DMS 273 (cell line): ENCODE measurements at regions not wholly inside any gene's neighbourhood (a gene's known extent, or its start where the extent isn't known, plus 50 kb on each side); places are given as distances from the start of the nearest gene placed in this dataset.
A peak's percentile ranks its signal among the peaks of the same experiment; 100 is the strongest.

ENCODE experiments used
- DNase-seq: peaks from one replicate; lab custom pipeline; 2025; ENCODE audit not compliant: unreplicated experiment; lab: John Stamatoyannopoulos, UW

- no peak for DNase-seq
Measured at GRCh38 chr5:171676286-171676944, 109.2 kb upstream of the SMIM23 start.

- DNase-seq = no peak
Measured at GRCh38 chr5:171678646-171679045, 107.0 kb upstream of the SMIM23 start.

- peak; percentile 7 for DNase-seq
Measured at GRCh38 chr5:171680485-171680884, 105.1 kb upstream of the SMIM23 start.

DNA sequence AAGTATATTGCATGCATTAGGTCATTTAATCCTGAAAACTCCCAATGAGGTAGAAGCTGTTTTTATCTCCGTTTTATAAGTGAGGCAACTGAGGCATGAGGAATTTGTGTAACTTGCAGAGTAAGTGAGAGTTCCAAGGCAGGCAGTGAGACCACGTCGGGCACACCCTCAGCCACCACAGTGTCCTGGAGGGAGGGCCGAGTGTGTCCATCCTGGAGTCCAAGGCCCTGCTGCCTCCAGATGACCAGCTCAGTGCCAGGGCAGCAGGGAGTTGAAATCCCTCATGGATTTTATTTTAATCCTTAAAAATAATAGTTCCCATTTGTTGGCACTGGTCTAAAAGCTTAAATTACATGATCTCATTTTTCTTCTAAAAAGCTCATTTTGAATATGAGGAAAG lies 104.6 kb upstream of the SMIM23 start:
- no peak for DNase-seq

- no peak for DNase-seq
Measured at GRCh38 chr5:171681677-171682076, 103.9 kb upstream of the SMIM23 start.

DNA sequence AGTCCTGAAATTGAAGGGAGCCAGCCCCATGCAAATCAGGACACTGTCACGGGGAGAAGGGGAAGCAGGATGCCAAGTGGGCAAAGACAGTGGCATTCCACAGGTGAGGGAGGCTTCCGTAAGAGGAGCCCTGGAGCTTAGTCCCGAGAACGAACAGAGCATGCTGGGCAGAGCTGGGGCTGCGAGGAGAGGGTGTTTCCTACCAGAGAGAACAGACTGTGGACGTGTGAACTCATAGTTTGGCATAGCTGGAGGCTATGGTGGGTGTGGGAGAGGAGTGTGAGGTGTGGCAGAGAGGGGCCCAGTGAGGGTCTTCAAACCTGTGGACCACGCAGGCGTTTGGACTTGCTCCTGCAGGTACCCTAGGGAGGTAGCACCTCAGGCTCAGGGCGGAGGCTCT lies 102.8 kb upstream of the SMIM23 start:
- DNase-seq = no peak

DNA sequence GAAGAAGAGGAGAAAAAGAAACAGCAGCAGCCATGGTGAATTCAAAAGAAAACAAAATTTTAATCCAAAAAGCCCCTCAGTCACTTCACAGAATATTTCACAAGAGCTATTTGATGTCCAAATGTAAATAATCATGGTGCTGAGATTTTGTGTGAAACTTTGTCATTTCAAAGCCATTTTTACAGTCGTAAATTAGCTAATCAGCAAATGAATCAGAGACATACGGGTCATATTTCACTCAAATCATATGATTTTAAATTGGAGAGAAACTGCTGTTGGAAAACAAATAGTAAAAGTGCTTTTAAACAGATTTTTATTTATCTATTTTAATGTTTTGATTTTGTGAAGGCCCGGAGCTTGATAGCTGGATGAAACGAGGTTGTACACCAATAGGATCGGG lies 101.4 kb upstream of the SMIM23 start:
- DNase-seq = no peak

GRCh38 chr5:171688696-171689495 lies 96.7 kb upstream of the SMIM23 start:
- peak; percentile 84 for DNase-seq

DNA sequence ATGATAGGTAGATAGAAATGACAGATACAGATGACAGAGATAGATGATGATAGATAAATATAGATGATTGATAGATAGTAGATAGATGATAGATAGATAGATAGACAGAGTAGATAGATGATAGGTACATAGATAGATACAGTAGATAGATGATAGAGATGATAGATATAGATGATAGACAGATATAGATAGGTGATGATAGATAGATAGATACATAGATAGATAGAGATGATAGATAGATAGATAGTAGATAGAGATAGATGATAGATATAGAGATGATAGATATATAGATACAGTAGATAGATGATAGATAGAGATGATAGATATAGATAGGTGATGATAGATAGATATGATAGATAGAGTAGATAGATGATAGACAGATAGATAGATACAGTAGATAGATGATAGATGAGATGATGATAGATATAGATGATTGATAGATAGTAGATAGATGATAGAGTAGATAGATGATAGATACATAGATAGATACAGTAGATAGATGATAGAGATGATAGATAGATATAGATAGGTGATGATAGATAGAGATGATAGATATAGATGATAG lies 95.7 kb upstream of the SMIM23 start:
- DNase-seq = no peak

DNA sequence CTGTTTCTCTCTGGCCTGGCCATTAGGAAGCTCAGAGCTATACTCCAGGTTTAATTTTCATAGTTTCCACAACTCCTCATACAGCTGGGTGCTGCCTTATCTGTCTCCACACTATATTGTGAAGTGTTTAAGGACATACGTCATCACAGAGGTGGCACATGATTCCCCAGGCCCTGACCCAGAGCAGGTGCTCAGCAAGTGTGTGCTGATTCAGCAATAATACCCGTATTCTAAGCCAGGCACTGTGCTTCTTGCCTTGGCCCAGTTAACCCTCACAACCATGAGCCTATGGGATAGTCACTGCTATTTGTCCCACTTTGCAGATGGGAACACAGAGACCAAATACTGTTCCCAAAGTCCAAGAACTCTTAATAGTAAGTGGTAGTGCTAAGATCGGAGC lies 93.5 kb upstream of the SMIM23 start:
- no peak for DNase-seq

DNA sequence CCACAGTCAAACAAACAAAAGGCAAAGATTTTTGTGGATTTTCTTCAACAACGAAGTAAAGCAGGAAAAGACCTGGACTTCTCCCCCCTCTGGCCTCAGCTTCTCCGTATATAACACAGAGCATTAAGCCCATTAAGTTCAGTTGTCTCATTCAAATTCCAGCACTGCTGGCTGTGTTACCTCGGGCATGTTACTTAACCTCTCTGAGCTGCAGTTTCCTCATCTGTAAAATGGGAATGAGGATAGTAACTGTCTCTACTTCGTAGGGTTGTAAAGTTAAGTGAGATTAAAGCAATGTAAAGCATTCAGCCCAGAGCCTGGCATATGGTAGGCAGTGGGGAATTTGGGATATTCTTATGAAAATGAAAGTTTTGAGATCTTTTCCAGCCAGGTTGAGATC lies 92.7 kb upstream of the SMIM23 start:
- no peak for DNase-seq

- peak; percentile 14 for DNase-seq
Measured at GRCh38 chr5:171693412-171693811, 92.2 kb upstream of the SMIM23 start.

GRCh38 chr5:171695804-171696203 lies 89.8 kb upstream of the SMIM23 start:
- DNase-seq = no peak

DNA sequence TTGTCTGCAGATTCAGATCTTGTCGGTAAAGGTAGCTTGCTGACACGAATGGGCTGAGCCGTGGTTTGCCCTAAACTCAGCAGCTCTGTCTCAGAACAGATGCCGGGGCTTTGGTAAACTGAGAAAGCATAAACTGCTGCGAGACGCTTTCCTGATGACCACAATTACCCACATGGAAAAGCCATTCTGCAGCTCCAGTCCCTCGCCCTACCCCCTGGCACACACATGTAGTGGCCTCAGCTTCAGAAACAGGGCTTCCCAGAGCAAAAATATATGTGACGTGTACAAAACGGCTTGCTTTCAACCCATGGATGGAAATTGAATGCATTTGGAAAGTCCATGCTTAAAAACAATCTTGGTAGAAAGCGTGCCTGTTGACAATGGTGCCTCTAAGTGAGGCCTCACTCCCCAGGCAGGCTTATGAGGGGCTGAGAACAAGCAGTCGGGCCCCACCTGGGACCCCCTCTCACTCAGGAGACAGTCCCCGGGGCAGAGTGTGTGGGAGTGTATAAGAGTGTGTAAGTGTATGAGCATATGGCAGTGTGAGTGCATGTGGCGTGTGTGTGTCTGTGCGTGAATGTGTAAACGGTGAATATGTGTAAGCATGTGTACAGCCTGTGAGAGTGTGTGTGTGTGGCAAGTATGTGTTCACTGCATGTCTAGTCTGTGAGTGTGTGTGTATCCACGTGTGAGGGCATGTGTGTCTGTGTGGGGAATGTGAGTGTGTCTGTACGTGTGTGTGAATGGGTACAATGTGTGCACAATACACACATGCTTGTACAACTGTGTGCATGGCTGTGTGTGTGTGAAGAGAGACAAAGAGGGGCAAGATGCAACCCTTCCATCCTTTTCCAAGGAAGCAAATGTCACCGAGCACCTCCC lies 88.2 kb upstream of the SMIM23 start:
- no peak for DNase-seq

GRCh38 chr5:171700318-171700912 lies 85.2 kb upstream of the SMIM23 start:
- no peak for DNase-seq

- no peak for DNase-seq
Measured at GRCh38 chr5:171701100-171701541, 84.5 kb upstream of the SMIM23 start.

- DNase-seq = no peak
Measured at GRCh38 chr5:171702135-171702770, 83.4 kb upstream of the SMIM23 start.

- no peak for DNase-seq
Measured at GRCh38 chr5:171703146-171703545, 82.5 kb upstream of the SMIM23 start.

DNA sequence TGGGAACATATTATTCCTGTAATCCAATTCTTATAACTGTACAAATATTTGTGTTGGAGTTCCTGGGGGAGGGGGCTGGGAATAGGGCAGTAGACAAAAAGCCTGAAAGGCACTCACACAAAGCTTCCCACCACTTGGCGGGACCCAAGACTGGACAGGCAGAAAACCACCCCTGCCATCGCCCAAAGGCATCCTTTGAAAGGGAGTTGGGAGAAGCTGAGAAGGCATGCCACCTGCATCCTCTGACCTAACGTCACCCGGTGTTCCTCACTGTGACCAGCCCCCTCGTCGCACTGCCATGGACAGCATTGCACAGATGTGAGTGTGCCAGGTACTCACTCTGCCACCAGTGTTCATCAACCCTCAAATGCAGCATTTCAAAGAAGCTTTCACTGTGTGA lies 80.6 kb upstream of the SMIM23 start:
- DNase-seq = no peak

- DNase-seq = no peak
Measured at GRCh38 chr5:171705830-171706468, 79.7 kb upstream of the SMIM23 start.
